ENCODE measurements at regions not wholly inside any gene's neighbourhood (a gene's known extent, or its start where the extent isn't known, plus 50 kb on each side); places are given as distances from the start of the nearest gene placed in this dataset.

DNA sequence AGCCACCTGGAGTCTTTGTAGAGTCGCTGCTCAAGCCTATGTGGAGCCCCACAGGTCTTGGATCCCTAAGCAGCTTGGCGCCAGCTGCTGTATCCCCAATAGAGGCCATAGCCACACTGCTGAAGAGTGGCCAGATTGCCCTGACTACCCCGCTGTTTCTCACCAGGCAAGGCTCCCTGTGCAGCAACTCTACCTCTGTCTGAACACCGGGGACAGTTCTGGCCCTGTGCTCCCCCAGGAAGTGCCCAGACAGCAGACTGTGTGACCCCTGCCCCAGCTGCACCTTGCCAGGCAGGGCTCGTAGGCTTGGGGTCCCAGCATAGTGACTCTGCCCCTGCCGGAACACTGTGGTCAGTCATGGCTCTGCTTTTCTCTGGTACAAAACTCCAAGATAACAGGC is 53.5 kb upstream of the GALNT13 start:
- no peaks in the 10 kb centered on the region for H3K27me3 ChIP-seq (replicated peaks in 2 of 5; ENCODE audit: control insufficient read depth in 4 of 5, insufficient read depth in 5 of 5, low read length in 4 of 5)
- 97% methylated on average over 4 of the region's 6 CpGs for WGBS (ENCODE audit: insufficient coverage)

GRCh38 chr2:153819074-153819473 is 52.6 kb upstream of the GALNT13 start:
- H3K36me3 ChIP-seq (ENCODE audit: control insufficient read depth in 4 of 4, insufficient read depth in 4 of 4, low read length in 3 of 4): no peaks in the 10 kb centered on the region
- no peak for DNase-seq
- no peaks in the 10 kb centered on the region for H3K9me3 ChIP-seq (ENCODE audit: control extremely low read depth in 1 of 5, control insufficient read depth in 4 of 5, insufficient read depth in 2 of 5, low read depth in 1 of 5, low read length in 4 of 5)
- no peaks in the 10 kb centered on the region for H3K4me1 ChIP-seq (ENCODE audit: control extremely low read depth in 1 of 4, control insufficient read depth in 4 of 4, insufficient read depth in 4 of 4, low read length in 3 of 4)
- CTCF ChIA-PET: no interaction called here
- POLR2A ChIA-PET: no interaction called here
- no peak overlapping the region for H3K27ac ChIP-seq (ENCODE audit: insufficient read depth in 1 of 2, low read depth in 1 of 2, low read length in 2 of 2, poor library complexity in 1 of 2, severe bottlenecking in 2 of 2)
- no peak overlapping the region for H3K4me3 ChIP-seq (ENCODE audit: control insufficient read depth in 1 of 7, extremely low read depth in 1 of 7, insufficient read depth in 4 of 7, low read depth in 2 of 7, low read length in 6 of 7)
- no CpG with 5 or more reads among the region's 1 CpG for WGBS (ENCODE audit: insufficient coverage)
- H3K27me3 ChIP-seq (replicated peaks in 2 of 5; ENCODE audit: control insufficient read depth in 4 of 5, insufficient read depth in 5 of 5, low read length in 4 of 5): no peaks in the 10 kb centered on the region

More for the DNA sequence above, 53.5 kb upstream of the GALNT13 start:
- Histone ChIP-seq H3K4me3 (ENCODE audit: control insufficient read depth in 1 of 7, extremely low read depth in 1 of 7, insufficient read depth in 4 of 7, low read depth in 2 of 7, low read length in 6 of 7) (no peak overlapping the region), H3K4me1 (ENCODE audit: control extremely low read depth in 1 of 4, control insufficient read depth in 4 of 4, insufficient read depth in 4 of 4, low read length in 3 of 4) (no peaks in the 10 kb centered on the region), H3K9me3 (ENCODE audit: control extremely low read depth in 1 of 5, control insufficient read depth in 4 of 5, insufficient read depth in 2 of 5, low read depth in 1 of 5, low read length in 4 of 5) (no peaks in the 10 kb centered on the region), H3K36me3 (ENCODE audit: control insufficient read depth in 4 of 4, insufficient read depth in 4 of 4, low read length in 3 of 4) (no peaks in the 10 kb centered on the region), H3K27ac (ENCODE audit: insufficient read depth in 1 of 2, low read depth in 1 of 2, low read length in 2 of 2, poor library complexity in 1 of 2, severe bottlenecking in 2 of 2) (no peak overlapping the region)
- CTCF ChIA-PET: no interaction called here
- POLR2A ChIA-PET: no interaction called here
- DNase-seq: no peak

GRCh38 chr2:153819501-153819900 is 52.2 kb upstream of the GALNT13 start:
- CTCF ChIA-PET: no interaction called here
- no peaks in the 10 kb centered on the region for H3K4me1 ChIP-seq (ENCODE audit: control extremely low read depth in 1 of 4, control insufficient read depth in 4 of 4, insufficient read depth in 4 of 4, low read length in 3 of 4)
- H3K27me3 ChIP-seq (replicated peaks in 2 of 5; ENCODE audit: control insufficient read depth in 4 of 5, insufficient read depth in 5 of 5, low read length in 4 of 5): no peaks in the 10 kb centered on the region
- H3K27ac ChIP-seq (ENCODE audit: insufficient read depth in 1 of 2, low read depth in 1 of 2, low read length in 2 of 2, poor library complexity in 1 of 2, severe bottlenecking in 2 of 2): no peak overlapping the region
- no peak overlapping the region for H3K4me3 ChIP-seq (ENCODE audit: control insufficient read depth in 1 of 7, extremely low read depth in 1 of 7, insufficient read depth in 4 of 7, low read depth in 2 of 7, low read length in 6 of 7)
- POLR2A ChIA-PET: no interaction called here
- H3K36me3 ChIP-seq (ENCODE audit: control insufficient read depth in 4 of 4, insufficient read depth in 4 of 4, low read length in 3 of 4): no peaks in the 10 kb centered on the region
- no peaks in the 10 kb centered on the region for H3K9me3 ChIP-seq (ENCODE audit: control extremely low read depth in 1 of 5, control insufficient read depth in 4 of 5, insufficient read depth in 2 of 5, low read depth in 1 of 5, low read length in 4 of 5)
- no peak for DNase-seq

Data from common myeloid progenitor, CD34-positive (primary cell).